HUDEP-2 (cell line): ENCODE measurements at regions not wholly inside any gene's neighbourhood (a gene's known extent, or its start where the extent isn't known, plus 50 kb on each side); places are given as distances from the start of the nearest gene placed in this dataset.

Source experiments
- DNase-seq, 76 experiments: peaks; one replicate each; lab custom pipeline; 2025; ENCODE audit not compliant: unreplicated experiment in 76 of 76; lab: John Stamatoyannopoulos, UW

DNA sequence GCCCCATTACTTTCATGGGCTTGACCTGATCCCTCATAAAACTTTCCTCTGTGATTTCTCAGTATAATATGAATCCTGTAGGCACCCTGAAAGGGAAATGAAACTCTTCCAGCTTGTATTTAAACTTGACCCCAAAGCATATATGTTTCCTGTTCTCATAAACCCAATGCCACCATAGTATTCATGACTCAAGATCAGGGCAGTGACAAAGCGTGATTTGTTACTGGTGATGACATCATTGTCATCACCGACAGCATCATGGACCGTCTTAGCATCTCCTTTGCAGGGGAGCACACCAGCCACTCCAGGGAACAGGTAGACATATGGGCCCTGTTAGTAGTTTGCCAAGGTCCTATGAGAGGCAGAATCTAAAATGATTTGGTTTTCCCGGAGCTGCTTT is 741.2 kb downstream of the NR2F2 start:
- no peak for DNase-seq

DNA sequence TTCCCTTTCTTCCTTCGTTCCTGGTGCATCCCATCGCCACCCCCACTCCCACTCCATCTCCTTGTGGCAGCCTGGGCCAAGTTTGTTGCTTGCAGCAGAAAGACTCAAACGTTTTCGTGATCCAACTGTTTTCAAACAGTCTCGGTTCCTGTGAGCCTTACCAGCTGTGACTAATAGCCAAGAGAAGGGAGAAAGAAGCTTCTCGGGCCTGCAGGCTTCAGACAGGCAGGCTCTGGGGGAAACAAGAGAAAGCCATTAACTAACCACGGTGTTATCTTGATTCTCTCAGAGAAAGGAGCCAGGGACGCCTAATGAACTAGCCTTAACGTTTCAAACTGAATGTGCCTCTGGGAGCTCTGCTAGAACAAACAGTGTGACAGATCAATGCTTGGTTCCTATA is 742.0 kb downstream of the NR2F2 start:
- no peak for DNase-seq

DNA sequence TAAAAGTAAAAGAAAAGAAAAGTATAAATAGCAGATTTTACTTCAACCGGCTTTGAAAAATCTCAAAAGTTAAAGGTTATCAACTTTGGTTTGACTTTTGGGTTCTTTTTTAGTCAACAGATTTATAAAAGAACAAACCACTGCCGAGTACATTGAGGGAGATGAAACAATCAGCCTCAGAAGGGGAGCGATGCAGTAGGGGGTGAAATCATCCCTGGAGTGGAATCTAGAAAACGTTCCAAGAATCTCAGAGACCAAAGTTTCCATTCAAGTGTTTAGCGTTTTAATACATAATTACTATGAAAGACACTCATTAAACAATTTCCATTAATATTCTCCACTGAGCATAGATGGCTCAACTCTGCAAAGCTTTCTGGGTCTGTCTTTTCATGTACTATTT is 745.5 kb downstream of the NR2F2 start:
- DNase-seq = no peak

DNA sequence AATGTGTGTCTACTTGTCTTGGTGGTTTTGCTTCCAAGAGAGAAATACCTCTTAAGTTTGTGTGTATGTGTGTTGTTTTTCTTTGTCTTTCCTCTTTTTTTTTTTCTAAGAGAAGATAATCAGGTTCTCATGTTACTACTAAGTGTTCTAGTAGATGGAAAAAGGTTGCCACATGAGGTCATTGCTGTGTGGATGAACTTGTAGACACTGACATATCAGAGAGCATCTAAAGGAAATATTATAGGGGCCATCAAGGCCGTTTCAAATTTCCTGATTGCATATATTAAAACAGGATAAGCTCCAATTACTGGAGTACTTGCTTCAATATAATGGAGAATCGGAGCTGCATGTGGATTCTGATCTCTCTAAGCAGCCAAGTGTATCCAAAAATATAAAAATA is 747.5 kb downstream of the NR2F2 start:
- DNase-seq = no peak

DNA sequence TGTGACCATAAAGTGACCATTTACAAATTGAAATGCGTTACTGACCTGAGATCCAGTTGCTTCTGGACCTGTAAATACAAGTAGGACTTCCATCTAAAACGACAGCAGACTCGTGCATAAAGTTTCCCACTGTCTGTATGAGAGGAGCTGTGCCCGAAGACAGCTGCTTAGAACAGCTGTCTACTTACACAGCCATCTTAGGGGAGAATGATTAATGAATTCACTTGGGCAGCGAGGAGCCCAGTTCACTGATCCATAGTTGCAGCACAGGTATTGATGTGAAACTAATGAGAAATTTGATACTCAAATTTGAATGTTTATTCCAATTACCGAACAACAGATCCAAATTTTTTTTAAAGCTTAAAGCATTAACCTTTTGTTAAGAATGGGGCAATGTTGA is 748.1 kb downstream of the NR2F2 start:
- no peak for DNase-seq

DNA sequence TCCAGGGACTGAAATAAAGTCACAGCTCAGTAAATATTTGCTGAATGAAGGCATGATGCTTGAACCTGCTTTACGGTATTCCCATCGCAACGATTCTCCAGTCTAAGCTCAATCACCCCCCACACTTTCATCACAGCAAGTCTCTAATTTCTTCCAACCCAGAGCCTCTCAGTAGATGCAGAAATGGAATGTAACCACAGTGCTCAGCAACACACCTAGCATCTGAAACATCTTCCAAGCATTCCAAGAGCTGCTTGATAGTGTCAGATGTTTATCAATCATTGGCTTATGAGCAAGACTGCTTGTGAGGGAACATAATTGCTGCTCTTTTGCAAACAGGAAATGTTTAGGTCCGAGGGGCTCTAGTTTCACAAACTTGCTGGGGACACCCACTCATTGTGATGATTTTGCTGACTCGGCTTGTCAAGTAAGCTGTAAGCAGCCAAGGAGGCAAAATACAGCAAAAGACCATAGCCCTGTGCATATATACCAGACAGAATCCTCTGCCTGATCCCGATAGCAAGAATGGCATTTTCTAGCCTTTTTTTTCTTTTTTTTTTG is 751.2 kb downstream of the NR2F2 start:
- no peak for DNase-seq

DNA sequence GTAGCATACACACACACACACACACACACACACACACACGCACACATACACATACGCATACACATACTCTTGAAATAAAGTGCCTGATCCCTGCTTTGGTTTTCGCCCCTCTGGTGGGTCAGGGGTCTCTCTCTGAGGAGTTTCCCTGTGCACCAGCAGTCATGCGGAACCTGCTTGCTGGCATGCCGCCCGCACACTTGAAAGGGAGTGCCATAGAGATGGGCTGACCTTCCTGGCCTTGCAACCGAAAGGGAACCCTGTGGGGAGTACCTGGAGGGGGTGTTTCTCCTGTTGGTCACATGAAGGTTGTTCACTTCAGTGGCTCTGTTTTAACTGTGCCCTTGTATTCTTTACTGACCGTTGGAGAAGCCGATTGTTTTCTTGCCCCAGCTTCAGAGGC is 752.3 kb downstream of the NR2F2 start:
- DNase-seq = no peak

DNA sequence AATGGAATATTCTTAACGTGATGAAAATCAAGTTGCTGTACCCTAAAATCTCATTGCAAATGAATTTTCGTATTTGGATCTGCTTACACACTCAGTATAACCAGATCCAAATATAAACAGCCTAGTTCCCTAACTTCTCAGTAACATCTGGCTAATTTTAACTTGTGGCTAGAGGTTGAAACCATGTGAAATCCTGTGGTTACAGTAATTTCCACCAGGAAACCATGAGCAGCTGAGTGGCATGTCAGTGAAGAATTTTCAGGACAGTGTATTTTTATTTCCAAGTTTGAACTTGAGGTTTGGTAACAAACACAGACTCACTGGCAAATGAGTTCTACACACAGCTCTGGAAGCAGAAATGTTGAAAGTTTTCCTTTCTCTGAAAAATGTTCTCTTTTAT is 754.1 kb downstream of the NR2F2 start:
- DNase-seq = no peak

DNA sequence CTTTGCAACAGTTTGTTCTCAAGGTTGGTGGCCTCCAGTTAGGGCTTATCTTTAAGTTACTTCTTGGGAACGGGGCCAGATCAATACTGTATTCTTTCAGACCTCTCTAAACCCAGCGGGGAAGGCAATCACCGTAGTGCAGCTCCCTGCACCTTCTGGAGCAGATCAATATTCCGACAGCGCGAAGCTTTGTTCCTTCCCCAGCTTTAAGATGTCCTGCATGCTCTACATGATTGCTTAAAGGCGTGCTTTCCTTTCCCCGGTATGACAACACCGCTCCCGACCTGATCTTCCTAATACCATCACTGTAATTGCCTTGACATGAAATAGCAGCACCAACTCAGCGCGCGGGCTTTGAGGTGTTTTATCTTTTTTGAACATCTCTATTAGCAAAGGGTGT is 755.2 kb downstream of the NR2F2 start:
- DNase-seq = no peak

DNA sequence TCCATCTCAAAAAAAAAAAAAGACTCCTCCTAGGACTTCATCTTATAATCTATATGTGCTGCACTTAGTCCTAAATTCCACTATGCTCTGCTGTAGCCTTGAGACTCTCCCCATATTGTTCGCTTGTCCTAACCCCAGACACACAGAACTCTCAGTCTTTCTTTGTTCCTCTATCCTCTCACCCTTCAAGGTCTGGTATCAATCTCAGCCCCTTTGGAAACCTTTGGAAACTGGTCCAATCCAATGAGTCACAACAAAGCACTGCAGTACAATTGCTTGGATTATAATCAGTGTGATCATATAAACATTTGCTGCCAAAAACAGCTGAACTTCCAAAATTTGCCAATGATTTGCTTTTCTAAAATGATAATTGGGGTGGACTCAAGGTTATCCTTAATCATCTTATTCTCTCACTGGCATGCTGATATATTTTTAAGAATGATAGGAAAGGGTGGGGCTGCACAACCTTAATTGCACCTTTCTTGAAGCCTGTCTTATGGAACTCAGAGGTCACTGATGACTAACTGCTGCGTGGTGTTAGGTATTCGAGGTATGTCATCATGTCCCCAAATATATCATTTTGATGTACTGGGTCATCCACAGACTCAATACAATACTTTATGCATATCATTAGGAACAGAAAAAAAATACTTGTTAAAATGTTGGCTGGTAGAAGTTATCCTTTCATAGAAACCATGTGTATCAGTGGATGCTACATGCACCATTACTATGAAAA is 756.7 kb downstream of the NR2F2 start:
- no peak for DNase-seq

DNA sequence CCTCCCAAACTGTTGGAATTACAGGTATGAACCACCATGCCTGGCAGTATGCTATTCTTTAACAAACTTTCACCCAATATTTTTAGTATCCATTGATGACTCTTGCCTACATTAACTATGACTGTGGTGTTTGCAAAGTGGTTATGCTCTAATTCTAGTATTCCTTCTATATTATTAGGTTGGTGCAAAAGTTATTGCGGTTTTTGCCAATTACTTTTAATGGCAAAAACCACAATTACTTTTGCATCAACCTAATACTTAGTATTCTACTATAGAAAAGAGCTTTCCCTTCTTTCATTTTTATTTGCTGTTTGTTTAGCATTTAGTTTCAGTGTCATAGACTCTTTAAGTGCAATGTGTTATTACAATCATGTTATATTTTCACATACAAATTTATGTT is 760.6 kb downstream of the NR2F2 start:
- DNase-seq = no peak

DNA sequence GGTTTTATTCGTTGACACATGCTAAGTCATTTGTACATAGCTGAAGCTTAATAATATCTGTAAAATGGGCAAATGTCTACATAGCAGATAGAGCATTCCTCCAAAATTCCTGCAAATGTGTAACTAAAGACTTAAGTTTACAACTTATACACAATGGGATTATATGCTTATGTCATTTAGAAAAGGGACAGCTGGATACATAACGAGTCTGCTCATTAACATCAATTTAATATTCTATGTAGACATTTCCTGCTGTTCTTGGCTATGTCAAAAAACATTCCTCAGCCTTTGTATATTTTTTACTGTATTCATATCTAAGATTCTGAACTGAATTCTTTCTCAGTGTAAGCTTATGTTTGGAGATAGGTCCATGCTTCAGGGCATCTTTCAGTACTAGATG is 762.2 kb downstream of the NR2F2 start:
- no peak for DNase-seq

DNA sequence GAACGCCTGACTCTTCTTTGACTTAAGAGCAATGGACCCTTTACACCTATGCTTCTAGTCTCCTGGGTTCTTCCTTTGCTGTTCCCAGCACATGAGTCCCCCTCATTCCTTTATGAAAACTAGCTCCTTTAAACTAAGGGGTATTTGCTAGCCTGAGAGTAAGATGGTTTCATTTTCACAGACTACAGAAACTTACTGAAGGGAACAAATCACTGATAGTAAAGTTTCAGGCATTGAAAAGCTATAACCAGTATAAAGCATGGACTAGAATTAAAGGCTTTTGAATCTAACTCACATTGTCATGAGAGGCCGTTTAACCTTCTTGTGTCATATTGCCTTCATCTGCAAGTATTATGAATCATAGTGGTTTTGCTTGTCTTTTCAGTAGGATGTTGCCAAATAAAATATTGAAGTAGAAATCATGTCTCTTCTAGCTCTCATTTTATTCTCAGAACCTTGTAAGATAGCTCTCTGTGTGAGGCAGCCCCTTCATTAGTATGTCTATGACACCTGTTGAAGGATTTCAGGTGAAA is 765.9 kb downstream of the NR2F2 start:
- DNase-seq = no peak

DNA sequence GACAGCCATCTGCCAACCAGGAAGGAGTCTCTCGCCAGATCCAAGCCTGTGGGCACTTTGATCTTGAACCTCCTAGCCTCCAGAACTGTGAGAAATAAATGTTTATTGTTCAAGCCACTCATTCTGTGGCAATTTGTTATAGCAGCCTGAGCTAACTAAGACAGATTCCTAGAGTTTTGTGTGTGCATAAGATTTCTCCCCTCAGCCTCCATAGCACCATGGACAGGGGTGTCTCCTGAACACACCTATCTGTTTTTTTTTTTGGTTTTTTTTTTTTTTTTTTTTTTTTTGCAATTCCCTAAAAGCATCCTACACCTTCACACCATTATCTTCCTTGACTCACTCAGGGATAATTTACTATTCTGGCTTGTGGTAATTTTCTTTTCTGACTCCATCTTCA is 768.5 kb downstream of the NR2F2 start:
- no peak for DNase-seq

DNA sequence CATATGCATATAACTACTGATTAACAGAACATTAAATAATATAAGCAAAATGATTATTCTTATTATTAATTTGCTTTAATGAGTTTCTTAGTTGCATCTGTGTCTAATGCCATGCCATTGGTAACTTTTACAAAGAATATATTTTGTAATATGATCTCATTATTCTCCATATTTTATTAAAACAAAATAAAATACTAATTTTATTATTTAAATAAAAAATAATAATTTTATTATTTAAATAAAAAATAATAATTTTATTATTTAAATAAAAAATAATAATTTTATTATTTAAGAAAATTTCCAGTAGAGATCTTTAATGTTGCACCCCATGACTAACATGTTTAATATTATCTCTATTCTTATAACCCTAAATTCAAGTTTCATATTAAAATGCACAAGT is 771.1 kb downstream of the NR2F2 start:
- no peak for DNase-seq

DNA sequence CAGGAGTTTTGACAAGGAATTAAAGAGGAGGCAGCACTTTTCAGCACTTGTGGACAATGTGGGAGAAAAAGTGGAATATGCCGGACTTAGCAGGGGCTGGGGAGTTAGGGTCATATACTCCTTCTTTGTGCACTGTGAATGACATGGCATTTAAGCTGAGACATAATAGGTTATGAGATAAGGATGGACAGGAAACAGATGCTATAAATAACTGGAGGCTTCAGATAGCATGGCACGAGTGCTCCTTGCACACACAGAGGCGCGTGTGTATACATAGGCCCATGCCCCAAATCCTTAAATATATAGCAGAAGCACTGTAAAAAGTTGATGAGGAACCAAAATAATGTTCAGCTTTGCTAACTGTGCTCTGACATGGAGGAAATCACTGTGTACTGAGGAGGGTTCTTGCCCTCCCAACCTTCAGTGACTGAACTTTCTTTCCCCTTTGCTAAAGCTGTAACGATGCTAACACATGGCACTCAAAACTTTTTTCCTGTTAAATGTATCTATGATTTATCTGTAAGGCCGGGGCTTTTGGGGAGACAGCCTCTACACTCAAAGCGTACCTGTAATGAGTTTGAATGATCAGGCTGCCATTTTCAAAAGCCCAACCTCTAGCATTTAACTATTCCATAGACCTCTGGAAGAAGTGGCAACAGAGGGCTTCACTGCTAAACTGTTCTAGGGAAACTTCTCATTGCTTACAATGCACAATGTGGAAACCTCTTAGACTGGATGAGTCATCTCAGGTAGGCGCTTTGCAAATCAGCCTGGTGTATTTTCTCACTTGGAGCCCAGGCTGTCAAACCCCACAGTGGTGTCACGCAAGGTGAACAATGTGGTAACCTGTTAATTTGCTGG is 784.6 kb downstream of the NR2F2 start:
- no peak for DNase-seq

DNA sequence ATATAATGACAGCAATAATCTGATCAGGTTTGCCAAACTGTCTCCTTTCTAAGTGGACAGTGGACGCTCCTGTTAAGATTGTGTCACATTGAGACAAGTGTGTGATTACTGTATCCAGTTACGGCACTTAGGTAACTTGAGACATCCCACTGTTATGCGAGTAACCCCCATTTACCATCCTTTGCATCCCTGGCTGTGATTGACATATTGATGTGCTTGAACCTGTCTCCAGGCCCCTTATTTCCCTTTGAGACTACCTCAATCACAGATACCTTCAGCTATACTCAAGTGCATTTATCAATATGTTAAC is 785.2 kb downstream of the NR2F2 start:
- no peak for DNase-seq

DNA sequence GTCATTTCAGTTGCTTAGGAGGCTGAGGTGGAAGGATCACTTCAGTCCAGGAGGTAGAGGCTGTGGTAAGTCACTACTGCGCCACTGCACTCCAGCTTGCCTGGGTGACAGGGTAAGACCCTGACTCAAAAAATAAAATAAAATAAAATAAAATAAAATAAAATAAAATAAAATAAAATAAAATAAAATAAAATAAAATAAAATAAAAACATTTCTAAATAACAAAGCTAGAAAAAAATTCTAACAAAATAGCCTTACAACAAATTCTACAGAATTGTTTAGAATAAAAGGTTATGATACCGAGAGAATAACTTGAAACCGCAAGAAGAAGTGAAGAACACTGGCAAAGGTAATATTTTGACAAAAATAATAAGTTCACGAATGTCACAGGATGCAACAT is 794.3 kb downstream of the NR2F2 start:
- no peak for DNase-seq

DNA sequence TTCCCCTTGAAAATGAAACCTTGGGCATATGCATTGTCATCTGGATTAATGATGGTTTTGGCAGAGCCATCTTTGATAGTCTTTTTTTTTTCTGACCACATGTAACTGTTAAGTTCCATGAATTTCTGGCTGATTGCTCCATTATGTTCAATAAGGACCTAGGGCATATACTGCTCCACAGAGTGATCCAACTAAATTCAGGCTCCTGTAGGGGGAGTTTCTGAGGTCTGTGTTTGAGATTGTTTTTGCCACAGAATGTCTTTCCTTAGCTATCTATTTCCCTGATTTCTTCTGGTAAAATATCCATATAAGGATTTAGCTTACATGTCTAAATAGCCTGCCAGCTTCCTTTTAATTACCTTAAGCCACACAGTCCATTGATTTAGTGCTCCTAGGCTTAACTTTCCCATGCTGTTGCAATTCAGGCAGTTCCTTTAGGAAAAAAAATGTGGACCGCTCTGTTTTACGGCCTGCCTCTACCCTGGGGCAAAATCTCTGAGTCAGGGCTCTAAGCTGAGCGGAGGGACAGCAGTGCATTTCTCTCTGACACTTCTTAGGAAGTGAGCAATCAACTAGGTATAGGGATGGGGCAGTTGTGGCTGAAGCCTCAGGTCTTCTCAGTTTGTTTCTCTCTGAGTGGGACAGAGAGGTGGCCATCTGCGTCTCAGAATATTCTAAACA is 796.2 kb downstream of the NR2F2 start:
- no peak for DNase-seq

DNA sequence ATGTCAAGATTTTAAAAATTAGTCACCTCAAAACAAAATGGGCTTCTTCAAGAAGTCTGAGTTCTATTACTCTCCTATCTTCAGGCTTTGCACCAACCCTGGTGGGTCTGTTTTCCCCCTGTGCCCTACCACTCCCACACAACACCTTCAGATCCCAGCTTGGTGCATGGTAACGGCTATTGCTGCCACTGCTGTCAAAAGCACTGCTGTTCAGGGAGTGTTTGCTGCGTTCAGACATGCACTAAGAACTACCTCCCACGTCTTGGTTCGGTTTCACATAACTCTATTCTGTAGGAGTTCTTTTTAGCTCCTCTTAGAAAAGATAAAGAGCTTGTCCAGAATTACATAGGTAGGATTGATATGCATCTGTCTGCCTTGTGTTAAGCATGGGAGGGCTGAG is 799.2 kb downstream of the NR2F2 start:
- DNase-seq = no peak

DNA sequence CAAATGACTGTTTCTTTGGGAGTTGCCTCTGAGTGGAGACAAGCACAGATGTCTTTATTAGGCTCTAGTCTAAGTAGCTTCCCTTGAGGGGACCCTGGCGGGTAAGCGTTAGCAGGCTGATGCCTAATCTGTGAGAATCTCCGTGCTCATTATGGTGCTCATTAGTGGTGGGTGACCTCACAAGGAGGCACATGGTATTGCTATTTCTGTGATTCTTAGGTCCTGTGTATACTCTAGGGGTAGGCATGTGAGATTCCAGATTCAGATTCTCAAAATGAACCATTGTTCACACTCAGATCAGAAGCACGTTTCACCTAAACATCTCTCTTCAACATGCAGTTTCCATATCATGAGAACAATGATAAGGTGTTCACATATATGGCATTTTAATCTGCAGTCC is 809.7 kb downstream of the NR2F2 start:
- DNase-seq = no peak
